ENCODE measurements at regions not wholly inside any gene's neighbourhood (a gene's known extent, or its start where the extent isn't known, plus 50 kb on each side); places are given as distances from the start of the nearest gene placed in this dataset.
"Not testable (repeated sequence)": the region's sequence is repeated elsewhere in the genome, so short reads cannot be mapped to it uniquely, and the experiment has no call there.

DNA sequence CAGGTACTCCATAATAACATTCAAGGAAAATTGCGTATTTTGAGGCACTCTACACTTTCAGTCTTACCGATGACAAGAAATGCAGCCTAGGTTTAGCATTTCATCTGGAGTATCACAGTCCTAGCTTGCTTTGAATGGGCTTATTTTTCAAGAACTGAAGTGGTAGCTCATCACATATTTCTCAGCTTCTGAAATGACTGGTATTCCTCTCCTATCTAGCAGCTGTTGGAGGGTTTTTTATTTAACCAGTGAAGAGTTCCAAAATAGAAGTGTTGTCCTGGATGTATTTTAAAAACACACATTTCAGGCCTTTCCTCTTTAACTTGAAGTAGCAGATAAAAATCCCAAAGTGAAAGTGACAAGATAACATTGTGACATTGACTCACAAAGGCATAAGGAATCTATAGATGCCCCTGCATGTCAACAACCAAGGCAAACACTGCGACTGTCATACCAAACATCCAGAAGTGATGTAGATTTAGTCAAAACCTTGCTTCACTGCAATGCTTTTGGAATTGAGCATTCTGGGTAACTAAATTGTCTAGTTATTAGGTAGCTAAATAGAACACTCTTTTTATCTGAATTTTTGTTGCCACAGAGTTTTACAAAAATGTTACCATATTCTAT lies 182.2 kb upstream of the FBXO33 start:
- H3K4me3 ChIP-seq (ENCODE audit: low read depth, low read length) = no peak overlapping the region
- DNase-seq = no peak
- H3K4me1 ChIP-seq = no peaks in the 10 kb centered on the region
- no peaks in the 10 kb centered on the region for H3K36me3 ChIP-seq
- H3K9me3 ChIP-seq = no peaks in the 10 kb centered on the region
- no peaks in the 10 kb centered on the region for H3K27me3 ChIP-seq
- TF ChIP-seq, protein P1, sequence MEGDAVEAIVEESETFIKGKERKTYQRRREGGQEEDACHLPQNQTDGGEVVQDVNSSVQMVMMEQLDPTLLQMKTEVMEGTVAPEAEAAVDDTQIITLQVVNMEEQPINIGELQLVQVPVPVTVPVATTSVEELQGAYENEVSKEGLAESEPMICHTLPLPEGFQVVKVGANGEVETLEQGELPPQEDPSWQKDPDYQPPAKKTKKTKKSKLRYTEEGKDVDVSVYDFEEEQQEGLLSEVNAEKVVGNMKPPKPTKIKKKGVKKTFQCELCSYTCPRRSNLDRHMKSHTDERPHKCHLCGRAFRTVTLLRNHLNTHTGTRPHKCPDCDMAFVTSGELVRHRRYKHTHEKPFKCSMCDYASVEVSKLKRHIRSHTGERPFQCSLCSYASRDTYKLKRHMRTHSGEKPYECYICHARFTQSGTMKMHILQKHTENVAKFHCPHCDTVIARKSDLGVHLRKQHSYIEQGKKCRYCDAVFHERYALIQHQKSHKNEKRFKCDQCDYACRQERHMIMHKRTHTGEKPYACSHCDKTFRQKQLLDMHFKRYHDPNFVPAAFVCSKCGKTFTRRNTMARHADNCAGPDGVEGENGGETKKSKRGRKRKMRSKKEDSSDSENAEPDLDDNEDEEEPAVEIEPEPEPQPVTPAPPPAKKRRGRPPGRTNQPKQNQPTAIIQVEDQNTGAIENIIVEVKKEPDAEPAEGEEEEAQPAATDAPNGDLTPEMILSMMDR (IDR thresholded peaks at IDR 0.05; ENCODE audit: low read depth, low read length) = no peak

DNA sequence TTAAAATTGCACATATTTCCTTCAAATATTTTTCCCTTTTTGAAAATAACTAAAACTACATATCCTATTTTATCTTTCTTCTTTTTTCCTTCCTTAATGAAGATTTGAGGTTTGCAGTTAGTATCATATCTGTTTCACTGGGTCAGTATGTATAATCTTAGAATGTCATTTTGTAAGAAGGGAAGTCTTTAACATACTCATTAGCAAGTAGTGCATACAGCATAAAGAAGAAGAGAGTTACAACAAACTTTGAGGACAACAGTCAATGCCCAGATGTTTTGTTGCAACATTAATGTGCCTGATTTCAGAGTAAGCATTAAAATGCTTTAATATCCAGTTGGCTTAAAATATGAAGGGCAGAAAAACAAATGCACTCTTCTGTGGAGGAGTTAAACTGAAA lies 176.9 kb upstream of the FBXO33 start:
- no peaks in the 10 kb centered on the region for H3K4me1 ChIP-seq
- no peak for DNase-seq
- no peak overlapping the region for H3K4me3 ChIP-seq (ENCODE audit: low read depth, low read length)
- TF ChIP-seq, protein P1 (IDR thresholded peaks at IDR 0.05; ENCODE audit: low read depth, low read length) = no peak
- no peaks in the 10 kb centered on the region for H3K9me3 ChIP-seq
- H3K27me3 ChIP-seq = no peaks in the 10 kb centered on the region
- no peaks in the 10 kb centered on the region for H3K36me3 ChIP-seq

DNA sequence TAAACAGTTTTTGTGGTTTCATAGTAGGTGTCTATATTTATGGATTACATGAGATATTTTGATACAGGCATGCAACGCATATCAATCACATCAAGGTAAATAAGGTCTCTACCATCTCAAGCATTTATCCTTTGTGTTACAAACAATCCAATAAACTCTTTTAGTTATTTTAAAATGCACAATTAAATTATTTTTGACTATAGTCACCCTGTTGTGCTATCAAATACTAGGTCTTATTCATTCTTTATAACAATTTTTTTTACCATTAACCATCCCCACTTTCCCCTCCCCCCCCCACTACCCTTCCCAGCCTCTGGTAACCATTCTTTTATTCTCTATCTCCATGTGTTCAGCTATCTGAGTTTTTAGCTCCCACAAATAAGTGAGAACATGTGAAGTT lies 175.7 kb upstream of the FBXO33 start:
- Histone ChIP-seq H3K36me3 (no peaks in the 10 kb centered on the region), H3K27me3 (no peaks in the 10 kb centered on the region), H3K4me3 (ENCODE audit: low read depth, low read length) (no peak overlapping the region), H3K4me1 (no peaks in the 10 kb centered on the region), H3K9me3 (no peaks in the 10 kb centered on the region)
- DNase-seq = no peak
- TF ChIP-seq, protein P1 (IDR thresholded peaks at IDR 0.05; ENCODE audit: low read depth, low read length) = no peak

DNA sequence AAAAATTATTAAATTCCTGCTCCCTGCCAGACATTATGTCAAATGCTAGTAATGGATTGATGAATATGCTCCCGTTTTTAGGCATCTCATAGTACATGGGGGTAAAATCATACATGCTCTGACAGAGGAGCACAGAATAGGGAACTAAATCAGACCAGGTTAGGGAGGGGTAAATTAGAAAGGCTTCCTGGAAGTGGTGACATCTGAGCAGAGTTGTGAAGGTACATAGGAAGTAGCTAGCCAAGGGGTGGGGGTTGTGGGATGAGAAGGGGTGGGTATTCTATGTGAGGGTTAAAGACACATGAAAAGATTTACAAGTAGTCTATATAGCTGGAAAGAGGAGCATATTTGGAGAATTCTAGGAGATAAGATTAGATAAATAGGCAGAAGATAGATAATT lies 171.7 kb upstream of the FBXO33 start:
- DNase-seq = no peak
- TF ChIP-seq, protein P1 (IDR thresholded peaks at IDR 0.05; ENCODE audit: low read depth, low read length) = no peak

DNA sequence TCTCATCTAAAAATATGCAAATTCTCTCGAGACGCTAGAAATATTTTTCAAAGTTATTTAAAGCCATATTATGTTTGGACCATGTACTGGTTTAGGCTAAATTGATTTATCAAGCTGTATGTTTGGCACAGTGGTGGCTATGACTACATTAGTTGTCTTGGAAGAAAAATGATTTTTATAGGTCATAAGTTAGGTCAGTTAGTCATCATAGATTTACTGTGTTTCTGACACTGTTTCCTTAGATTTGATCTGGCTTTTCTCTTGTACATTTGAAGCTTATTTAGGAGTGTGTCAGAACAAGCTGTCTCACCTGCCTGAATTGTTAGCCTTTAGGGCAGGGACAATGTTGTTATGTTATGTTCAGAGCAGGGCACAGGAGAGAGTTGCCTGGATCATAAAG lies 161.1 kb upstream of the FBXO33 start:
- H3K9me3 ChIP-seq = no peaks in the 10 kb centered on the region
- DNase-seq = no peak
- no peak overlapping the region for H3K4me3 ChIP-seq (ENCODE audit: low read depth, low read length)
- H3K4me1 ChIP-seq = no peaks in the 10 kb centered on the region
- TF ChIP-seq, protein P1 (IDR thresholded peaks at IDR 0.05; ENCODE audit: low read depth, low read length) = no peak
- H3K27me3 ChIP-seq = no peaks in the 10 kb centered on the region
- no peaks in the 10 kb centered on the region for H3K36me3 ChIP-seq

More for the DNA sequence above, 171.7 kb upstream of the FBXO33 start:
- Histone ChIP-seq H3K36me3 (no peaks in the 10 kb centered on the region), H3K9me3 (no peaks in the 10 kb centered on the region), H3K27me3 (no peaks in the 10 kb centered on the region), H3K4me3 (ENCODE audit: low read depth, low read length) (no peak overlapping the region), H3K4me1 (no peaks in the 10 kb centered on the region)

DNA sequence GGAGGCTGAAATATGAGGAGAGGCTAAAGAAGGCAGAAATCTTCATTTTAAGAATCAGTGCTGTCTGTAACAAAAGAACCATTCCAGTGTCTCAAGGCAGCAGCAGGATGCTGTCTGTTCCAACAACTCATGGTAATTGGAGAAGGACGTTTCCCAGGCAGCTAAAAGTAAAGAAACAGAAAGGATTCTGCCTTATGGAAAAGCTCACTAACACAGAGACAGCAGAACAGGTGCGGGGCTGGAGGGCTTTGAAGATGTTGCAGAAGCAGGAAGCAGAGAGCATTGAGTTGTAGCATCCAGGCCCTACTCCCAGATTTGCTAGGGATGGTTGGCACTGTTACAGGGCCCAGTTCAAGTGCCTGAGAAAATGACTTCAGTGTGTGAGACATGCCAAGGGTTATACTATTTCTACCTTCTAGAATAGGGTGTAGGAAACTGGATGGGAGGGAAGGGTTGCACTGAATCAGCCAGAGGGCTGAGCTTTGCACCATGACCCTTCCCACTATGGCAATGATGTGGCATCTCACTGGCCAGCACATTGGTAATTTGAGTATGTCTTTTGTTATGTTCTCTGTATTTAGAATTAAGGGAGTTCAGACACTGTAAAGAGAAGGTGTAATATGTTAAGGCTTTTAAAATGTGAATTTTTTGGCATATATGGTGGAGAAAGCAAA lies 160.0 kb upstream of the FBXO33 start:
- Histone ChIP-seq H3K4me1 (no peaks in the 10 kb centered on the region), H3K9me3 (no peaks in the 10 kb centered on the region), H3K27me3 (no peaks in the 10 kb centered on the region), H3K4me3 (ENCODE audit: low read depth, low read length) (no peak overlapping the region), H3K36me3 (no peaks in the 10 kb centered on the region)
- no peak for DNase-seq
- TF ChIP-seq, protein P1 (IDR thresholded peaks at IDR 0.05; ENCODE audit: low read depth, low read length) = no peak

DNA sequence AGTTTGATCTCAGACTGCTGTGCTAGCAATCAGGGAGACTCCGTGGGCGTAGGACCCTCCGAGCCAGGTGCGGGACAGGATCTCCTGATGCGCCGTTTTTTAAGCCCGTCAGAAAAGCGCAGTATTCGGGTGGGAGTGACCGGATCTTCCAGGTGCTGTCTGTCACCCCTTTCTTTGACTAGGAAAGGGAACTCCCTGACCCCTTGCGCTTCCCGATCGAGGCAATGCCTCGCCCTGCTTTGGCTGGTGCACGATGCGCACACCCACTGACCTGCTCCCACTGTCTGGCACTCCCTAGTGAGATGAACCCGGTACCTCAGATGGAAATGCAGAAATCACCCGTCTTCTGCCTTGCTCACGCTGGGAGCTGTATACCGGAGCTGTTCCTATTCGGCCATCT lies 157.6 kb upstream of the FBXO33 start:
- not testable (repeated sequence) for H3K27me3 ChIP-seq; H3K9me3 ChIP-seq; H3K4me1 ChIP-seq; H3K36me3 ChIP-seq; H3K4me3 ChIP-seq (ENCODE audit: low read depth, low read length); DNase-seq

Measured in BE2C (cell line).